Upper lobe of right lung (tissue), 1 donor: ENCODE measurements at regions not wholly inside any gene's neighbourhood (a gene's known extent, or its start where the extent isn't known, plus 50 kb on each side); places are given as distances from the start of the nearest gene placed in this dataset.

Experiments used
- ATAC-seq: fragments of 200-7000 bp; cut with Tn5 transposase; one replicate; pipeline ENCODE4 v1.9.1; 2020; ENCODE audit warnings: mild to moderate bottlenecking, moderate library complexity
- DNase-seq: peaks from one replicate; pipeline ENCODE4 v3.0.0-alpha.2; 2020
- H3K27ac ChIP-seq: fragments of 200-600 bp; one replicate; pipeline ENCODE4 v1.8.0; 2022
- H3K27me3 ChIP-seq: fragments of 200-600 bp; one replicate; pipeline ENCODE4 v1.8.0; 2022; ENCODE audit warnings: mild to moderate bottlenecking
- H3K36me3 ChIP-seq: fragments of 200-600 bp; one replicate; pipeline ENCODE4 v1.8.0; 2022
- H3K4me1 ChIP-seq: fragments of 200-600 bp; one replicate; pipeline ENCODE4 v1.8.0; 2022
- H3K4me3 ChIP-seq: fragments of 200-600 bp; one replicate; pipeline ENCODE4 v1.8.0; 2022; ENCODE audit warnings: mild to moderate bottlenecking
- H3K9me3 ChIP-seq: fragments of 200-600 bp; one replicate; pipeline ENCODE4 v1.8.0; 2022
- intact Hi-C: fragments of 100-400 bp; cut with DNase I; formaldehyde crosslinking; loops from one replicate; pipeline ENCODE4 v1.11.0; 2022
- TF ChIP-seq, protein P1 (sequence below): fragments of 200-600 bp; IDR thresholded peaks from one replicate; pipeline ENCODE4 v1.8.0; 2022; ENCODE audit warnings: antibody characterized with exemption
- donor health status: DM: no; HTN: yes; CAD: no; lungs with severe emphysema.

DNA sequence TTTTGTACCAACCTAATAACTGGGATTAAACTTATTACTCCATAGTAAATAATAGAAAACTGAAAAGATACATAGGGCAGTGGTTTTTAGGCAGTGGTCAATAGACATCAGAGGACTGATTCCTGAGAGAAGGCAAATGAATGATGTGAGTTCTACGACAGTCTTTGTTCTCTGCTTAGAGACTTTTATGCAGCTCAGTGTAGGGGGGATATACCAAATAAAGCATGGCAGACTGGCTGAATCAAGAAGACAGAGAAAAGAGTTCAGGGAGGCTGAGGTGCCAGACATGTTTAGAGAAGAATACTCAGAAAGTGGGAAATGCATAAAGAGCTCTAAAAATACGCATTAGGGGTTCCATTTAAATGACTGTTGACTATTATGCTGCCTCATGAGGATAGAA lies 320.8 kb upstream of the FAR2 start:
- Histone ChIP-seq H3K4me1 (no peaks in the 10 kb centered on the region), H3K4me3 (no peak overlapping the region), H3K27me3 (no peaks in the 10 kb centered on the region), H3K9me3 (no peaks in the 10 kb centered on the region), H3K27ac (no peak overlapping the region), H3K36me3 (no peaks in the 10 kb centered on the region)
- DNase-seq, result no peak
- intact Hi-C loops, result no loop called here
- no peak for ATAC-seq
- TF ChIP-seq, protein P1, sequence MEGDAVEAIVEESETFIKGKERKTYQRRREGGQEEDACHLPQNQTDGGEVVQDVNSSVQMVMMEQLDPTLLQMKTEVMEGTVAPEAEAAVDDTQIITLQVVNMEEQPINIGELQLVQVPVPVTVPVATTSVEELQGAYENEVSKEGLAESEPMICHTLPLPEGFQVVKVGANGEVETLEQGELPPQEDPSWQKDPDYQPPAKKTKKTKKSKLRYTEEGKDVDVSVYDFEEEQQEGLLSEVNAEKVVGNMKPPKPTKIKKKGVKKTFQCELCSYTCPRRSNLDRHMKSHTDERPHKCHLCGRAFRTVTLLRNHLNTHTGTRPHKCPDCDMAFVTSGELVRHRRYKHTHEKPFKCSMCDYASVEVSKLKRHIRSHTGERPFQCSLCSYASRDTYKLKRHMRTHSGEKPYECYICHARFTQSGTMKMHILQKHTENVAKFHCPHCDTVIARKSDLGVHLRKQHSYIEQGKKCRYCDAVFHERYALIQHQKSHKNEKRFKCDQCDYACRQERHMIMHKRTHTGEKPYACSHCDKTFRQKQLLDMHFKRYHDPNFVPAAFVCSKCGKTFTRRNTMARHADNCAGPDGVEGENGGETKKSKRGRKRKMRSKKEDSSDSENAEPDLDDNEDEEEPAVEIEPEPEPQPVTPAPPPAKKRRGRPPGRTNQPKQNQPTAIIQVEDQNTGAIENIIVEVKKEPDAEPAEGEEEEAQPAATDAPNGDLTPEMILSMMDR, result no peak

GRCh38 chr12:28830491-28830890 lies 318.6 kb upstream of the FAR2 start:
- Histone ChIP-seq H3K4me1 (no peaks in the 10 kb centered on the region), H3K4me3 (no peak overlapping the region), H3K27me3 (no peaks in the 10 kb centered on the region), H3K27ac (no peak overlapping the region), H3K9me3 (no peaks in the 10 kb centered on the region), H3K36me3 (no peaks in the 10 kb centered on the region)
- intact Hi-C loops, result no loop called here
- DNase-seq (no peak), ATAC-seq (no peak)
- TF ChIP-seq, protein P1, result no peak

- no peaks in the 10 kb centered on the region for H3K27me3 ChIP-seq
- DNase-seq, result no peak
- no peak overlapping the region for H3K27ac ChIP-seq
- no peak overlapping the region for H3K4me3 ChIP-seq
- no peaks in the 10 kb centered on the region for H3K9me3 ChIP-seq
- intact Hi-C loops, result no loop called here
- H3K36me3 ChIP-seq, result no peaks in the 10 kb centered on the region
- TF ChIP-seq, protein P1, result no peak
- H3K4me1 ChIP-seq, result no peaks in the 10 kb centered on the region
- no peak for ATAC-seq
These were observed 304.4 kb upstream of the FAR2 start for GRCh38 chr12:28844718-28845117.

DNA sequence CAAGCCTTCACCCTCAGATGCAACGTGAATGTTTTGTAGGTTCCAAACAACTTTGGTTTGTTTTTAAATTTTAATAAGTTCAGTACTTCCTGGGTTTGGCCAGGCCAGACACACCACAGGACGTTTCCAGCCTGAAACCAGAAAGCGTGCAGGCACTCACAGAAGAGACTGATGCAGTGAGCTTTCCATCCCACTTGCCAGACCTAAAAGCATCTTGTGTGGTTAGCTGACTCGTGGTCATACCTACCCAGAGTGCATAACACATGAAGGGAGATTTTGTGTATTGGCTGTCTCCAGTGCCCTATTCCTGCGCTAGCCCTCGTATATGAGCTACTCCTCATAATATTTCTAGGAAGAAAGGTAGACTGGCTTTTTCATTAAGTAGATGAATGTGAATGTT lies 297.3 kb upstream of the FAR2 start:
- TF ChIP-seq, protein P1, result no peak
- H3K36me3 ChIP-seq, result no peaks in the 10 kb centered on the region
- no peak for DNase-seq
- H3K27me3 ChIP-seq, result no peaks in the 10 kb centered on the region
- no peak overlapping the region for H3K4me3 ChIP-seq
- no peak overlapping the region for H3K27ac ChIP-seq
- ATAC-seq, result no peak
- H3K9me3 ChIP-seq, result no peaks in the 10 kb centered on the region
- intact Hi-C loops, result no loop called here
- no peaks in the 10 kb centered on the region for H3K4me1 ChIP-seq

- Histone ChIP-seq H3K9me3 (no peaks in the 10 kb centered on the region), H3K27ac (no peak overlapping the region), H3K4me3 (no peak overlapping the region), H3K27me3 (no peaks in the 10 kb centered on the region), H3K36me3 (no peaks in the 10 kb centered on the region), H3K4me1 (no peaks in the 10 kb centered on the region)
- intact Hi-C loops, result no loop called here
- TF ChIP-seq, protein P1, result no peak
- DNase-seq (no peak), ATAC-seq (peak; percentile 24)
These were observed 293.2 kb upstream of the FAR2 start for GRCh38 chr12:28855761-28856310.

GRCh38 chr12:28857369-28857768 lies 291.7 kb upstream of the FAR2 start:
- TF ChIP-seq, protein P1, result no peak
- no peaks in the 10 kb centered on the region for H3K27me3 ChIP-seq
- H3K9me3 ChIP-seq, result no peaks in the 10 kb centered on the region
- DNase-seq (no peak), ATAC-seq (no peak)
- no peaks in the 10 kb centered on the region for H3K36me3 ChIP-seq
- intact Hi-C loops, result no loop called here
- H3K4me3 ChIP-seq, result no peak overlapping the region
- no peak overlapping the region for H3K27ac ChIP-seq
- no peaks in the 10 kb centered on the region for H3K4me1 ChIP-seq
